Peyer's patch (tissue), 4 donors: ENCODE measurements at regions not wholly inside any gene's neighbourhood (a gene's known extent, or its start where the extent isn't known, plus 50 kb on each side); places are given as distances from the start of the nearest gene placed in this dataset.

ENCODE experiments used
- POLR2A ChIP-seq, 2 donors: fragments of 450-650 bp; IDR thresholded peaks; one replicate each; pipeline ENCODE4 v1.5.1; 2017; ENCODE audit warnings: antibody characterized with exemption in 2 of 2, mild to moderate bottlenecking in 2 of 2, moderate library complexity in 2 of 2
- TF ChIP-seq, protein P1 (sequence below), 6 experiments: fragments of 450-650 bp in 4 of 6; fragments of 200-600 bp in 2 of 6; sonication (generic) in 1 of 6; IDR thresholded peaks; one replicate each; pipeline ENCODE4 v1.5.1; 2017 to 2019; ENCODE audit warnings: antibody characterized with exemption in 6 of 6, mild to moderate bottlenecking in 3 of 6, moderate library complexity in 1 of 6

DNA sequence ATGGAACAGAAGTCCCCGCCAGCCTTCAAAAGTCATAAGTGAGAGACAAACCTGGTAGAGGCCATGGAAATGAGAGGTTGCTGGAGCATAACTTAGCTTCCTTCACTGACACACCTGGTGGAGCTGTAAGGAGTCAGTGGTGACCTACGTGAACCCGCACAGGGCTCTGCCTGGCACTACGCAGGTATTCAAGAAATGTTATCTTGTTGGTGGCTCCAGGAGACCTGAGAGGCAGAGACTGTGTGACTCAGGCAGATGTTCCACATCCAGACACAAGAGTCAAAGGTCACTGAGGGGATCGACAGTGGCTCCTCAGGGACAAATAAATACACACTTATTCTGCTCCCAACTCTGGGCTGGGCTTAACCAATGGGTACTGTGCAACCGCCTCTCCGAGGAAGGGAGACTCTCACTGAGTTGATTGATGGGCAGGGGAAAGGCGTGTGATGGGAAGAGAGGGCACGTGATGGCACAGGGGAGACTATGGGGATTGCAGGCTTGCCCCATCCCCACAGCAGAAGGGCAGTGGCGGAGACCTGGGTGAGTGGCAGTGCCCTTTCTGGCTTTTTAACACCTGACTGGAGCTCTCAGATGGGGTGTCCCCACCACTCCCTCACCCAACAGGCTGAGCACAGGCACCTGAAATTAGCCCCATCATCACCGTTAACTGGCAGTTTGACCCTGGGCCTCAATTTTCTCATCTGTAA, 111.7 kb upstream of the SMAD3 start:
- TF ChIP-seq, protein P1, sequence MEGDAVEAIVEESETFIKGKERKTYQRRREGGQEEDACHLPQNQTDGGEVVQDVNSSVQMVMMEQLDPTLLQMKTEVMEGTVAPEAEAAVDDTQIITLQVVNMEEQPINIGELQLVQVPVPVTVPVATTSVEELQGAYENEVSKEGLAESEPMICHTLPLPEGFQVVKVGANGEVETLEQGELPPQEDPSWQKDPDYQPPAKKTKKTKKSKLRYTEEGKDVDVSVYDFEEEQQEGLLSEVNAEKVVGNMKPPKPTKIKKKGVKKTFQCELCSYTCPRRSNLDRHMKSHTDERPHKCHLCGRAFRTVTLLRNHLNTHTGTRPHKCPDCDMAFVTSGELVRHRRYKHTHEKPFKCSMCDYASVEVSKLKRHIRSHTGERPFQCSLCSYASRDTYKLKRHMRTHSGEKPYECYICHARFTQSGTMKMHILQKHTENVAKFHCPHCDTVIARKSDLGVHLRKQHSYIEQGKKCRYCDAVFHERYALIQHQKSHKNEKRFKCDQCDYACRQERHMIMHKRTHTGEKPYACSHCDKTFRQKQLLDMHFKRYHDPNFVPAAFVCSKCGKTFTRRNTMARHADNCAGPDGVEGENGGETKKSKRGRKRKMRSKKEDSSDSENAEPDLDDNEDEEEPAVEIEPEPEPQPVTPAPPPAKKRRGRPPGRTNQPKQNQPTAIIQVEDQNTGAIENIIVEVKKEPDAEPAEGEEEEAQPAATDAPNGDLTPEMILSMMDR (IDR thresholded peaks at IDR 0.05) = no peak
- no peak for TF ChIP-seq POLR2A (IDR thresholded peaks at IDR 0.05)
